WTC11 (cell line): ENCODE measurements at regions not wholly inside any gene's neighbourhood (a gene's known extent, or its start where the extent isn't known, plus 50 kb on each side); places are given as distances from the start of the nearest gene placed in this dataset.

Experiments
- CREB1 ChIP-seq: sonication (generic); formaldehyde crosslinking; IDR thresholded peaks from 2 replicates; pipeline ENCODE4 v1.8.0; 2023; ENCODE audit warnings: mild to moderate bottlenecking, missing genetic modification reagents
- GRHL2 ChIP-seq: fragments of 250-450 bp; sonication (Bioruptor Pico); IDR thresholded peaks from 2 replicates; pipeline ENCODE4 v1.8.0; 2022; ENCODE audit warnings: mild to moderate bottlenecking, moderate library complexity; ENCODE audit not compliant: insufficient replicate concordance, severe bottlenecking
- JAZF1 ChIP-seq: fragments of 250-450 bp; sonication (Bioruptor Pico); IDR thresholded peaks from 2 replicates; pipeline ENCODE4 v1.9.0; 2021; ENCODE audit warnings: moderate library complexity, mild to moderate bottlenecking, inconsistent platforms
- TF ChIP-seq, protein P1 (sequence below): sonication (generic); formaldehyde crosslinking; IDR thresholded peaks from 2 replicates; pipeline ENCODE4 v1.8.0; 2022; ENCODE audit warnings: mild to moderate bottlenecking, missing genetic modification reagents
- TF ChIP-seq, protein P2 (sequence below): fragments of 200-600 bp; IDR thresholded peaks from 2 replicates; pipeline ENCODE4 v1.8.0; 2022; ENCODE audit warnings: antibody characterized with exemption
- TF ChIP-seq, protein P3 (sequence below): sonication (generic); formaldehyde crosslinking; IDR thresholded peaks from 2 replicates; pipeline ENCODE4 v1.8.1; 2023; ENCODE audit warnings: mild to moderate bottlenecking, missing genetic modification reagents, moderate library complexity
- TF ChIP-seq, protein P4 (sequence below): sonication (generic); formaldehyde crosslinking; IDR thresholded peaks from 2 replicates; pipeline ENCODE4 v1.8.0; 2022; ENCODE audit warnings: mild to moderate bottlenecking, missing genetic modification reagents
- TF ChIP-seq, protein P5 (sequence below): sonication (generic); formaldehyde crosslinking; IDR thresholded peaks from 2 replicates; pipeline ENCODE4 v1.8.0; 2022; ENCODE audit warnings: mild to moderate bottlenecking, missing genetic modification reagents
- TF ChIP-seq, protein P6 (sequence below): sonication (generic); formaldehyde crosslinking; IDR thresholded peaks from 2 replicates; pipeline ENCODE4 v1.8.0; 2022; ENCODE audit warnings: missing genetic modification reagents

DNA sequence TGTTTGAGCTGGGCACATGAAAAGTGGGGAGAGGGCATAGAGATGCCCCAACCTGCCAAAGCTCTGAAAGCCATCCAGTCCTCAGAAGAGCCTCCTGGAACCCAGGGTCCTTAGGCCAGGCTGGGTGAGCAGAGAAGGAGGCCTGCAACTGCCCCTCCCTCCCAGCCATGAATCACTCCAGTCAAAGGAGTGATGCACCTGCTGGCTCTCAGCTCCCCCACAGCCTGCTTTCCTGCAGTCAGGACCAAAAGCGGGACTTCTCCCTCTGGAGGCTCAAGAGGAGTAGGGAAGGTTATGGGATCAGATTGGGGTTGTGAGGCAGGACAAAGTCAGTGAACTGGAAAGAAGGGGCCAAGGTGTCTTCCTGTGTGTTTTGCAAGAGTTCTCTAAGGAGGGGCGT lies 145.6 kb downstream of the TMEM132E start:
- TF ChIP-seq, protein P1, sequence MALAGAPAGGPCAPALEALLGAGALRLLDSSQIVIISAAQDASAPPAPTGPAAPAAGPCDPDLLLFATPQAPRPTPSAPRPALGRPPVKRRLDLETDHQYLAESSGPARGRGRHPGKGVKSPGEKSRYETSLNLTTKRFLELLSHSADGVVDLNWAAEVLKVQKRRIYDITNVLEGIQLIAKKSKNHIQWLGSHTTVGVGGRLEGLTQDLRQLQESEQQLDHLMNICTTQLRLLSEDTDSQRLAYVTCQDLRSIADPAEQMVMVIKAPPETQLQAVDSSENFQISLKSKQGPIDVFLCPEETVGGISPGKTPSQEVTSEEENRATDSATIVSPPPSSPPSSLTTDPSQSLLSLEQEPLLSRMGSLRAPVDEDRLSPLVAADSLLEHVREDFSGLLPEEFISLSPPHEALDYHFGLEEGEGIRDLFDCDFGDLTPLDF (CRISPR knock-in tag), result no peak
- TF ChIP-seq, protein P2, sequence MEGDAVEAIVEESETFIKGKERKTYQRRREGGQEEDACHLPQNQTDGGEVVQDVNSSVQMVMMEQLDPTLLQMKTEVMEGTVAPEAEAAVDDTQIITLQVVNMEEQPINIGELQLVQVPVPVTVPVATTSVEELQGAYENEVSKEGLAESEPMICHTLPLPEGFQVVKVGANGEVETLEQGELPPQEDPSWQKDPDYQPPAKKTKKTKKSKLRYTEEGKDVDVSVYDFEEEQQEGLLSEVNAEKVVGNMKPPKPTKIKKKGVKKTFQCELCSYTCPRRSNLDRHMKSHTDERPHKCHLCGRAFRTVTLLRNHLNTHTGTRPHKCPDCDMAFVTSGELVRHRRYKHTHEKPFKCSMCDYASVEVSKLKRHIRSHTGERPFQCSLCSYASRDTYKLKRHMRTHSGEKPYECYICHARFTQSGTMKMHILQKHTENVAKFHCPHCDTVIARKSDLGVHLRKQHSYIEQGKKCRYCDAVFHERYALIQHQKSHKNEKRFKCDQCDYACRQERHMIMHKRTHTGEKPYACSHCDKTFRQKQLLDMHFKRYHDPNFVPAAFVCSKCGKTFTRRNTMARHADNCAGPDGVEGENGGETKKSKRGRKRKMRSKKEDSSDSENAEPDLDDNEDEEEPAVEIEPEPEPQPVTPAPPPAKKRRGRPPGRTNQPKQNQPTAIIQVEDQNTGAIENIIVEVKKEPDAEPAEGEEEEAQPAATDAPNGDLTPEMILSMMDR, result no peak
- TF ChIP-seq, protein P3, sequence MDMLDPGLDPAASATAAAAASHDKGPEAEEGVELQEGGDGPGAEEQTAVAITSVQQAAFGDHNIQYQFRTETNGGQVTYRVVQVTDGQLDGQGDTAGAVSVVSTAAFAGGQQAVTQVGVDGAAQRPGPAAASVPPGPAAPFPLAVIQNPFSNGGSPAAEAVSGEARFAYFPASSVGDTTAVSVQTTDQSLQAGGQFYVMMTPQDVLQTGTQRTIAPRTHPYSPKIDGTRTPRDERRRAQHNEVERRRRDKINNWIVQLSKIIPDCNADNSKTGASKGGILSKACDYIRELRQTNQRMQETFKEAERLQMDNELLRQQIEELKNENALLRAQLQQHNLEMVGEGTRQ, result no peak
- TF ChIP-seq CREB1 (CRISPR knock-in tag) (no peak), GRHL2 (CRISPR knock-in tag) (no peak), JAZF1 (CRISPR knock-in tag) (no peak)
- TF ChIP-seq, protein P4, sequence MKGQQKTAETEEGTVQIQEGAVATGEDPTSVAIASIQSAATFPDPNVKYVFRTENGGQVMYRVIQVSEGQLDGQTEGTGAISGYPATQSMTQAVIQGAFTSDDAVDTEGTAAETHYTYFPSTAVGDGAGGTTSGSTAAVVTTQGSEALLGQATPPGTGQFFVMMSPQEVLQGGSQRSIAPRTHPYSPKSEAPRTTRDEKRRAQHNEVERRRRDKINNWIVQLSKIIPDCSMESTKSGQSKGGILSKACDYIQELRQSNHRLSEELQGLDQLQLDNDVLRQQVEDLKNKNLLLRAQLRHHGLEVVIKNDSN (CRISPR knock-in tag), result no peak
- TF ChIP-seq, protein P5, sequence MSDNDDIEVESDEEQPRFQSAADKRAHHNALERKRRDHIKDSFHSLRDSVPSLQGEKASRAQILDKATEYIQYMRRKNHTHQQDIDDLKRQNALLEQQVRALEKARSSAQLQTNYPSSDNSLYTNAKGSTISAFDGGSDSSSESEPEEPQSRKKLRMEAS (CRISPR knock-in tag), result no peak
- TF ChIP-seq, protein P6, sequence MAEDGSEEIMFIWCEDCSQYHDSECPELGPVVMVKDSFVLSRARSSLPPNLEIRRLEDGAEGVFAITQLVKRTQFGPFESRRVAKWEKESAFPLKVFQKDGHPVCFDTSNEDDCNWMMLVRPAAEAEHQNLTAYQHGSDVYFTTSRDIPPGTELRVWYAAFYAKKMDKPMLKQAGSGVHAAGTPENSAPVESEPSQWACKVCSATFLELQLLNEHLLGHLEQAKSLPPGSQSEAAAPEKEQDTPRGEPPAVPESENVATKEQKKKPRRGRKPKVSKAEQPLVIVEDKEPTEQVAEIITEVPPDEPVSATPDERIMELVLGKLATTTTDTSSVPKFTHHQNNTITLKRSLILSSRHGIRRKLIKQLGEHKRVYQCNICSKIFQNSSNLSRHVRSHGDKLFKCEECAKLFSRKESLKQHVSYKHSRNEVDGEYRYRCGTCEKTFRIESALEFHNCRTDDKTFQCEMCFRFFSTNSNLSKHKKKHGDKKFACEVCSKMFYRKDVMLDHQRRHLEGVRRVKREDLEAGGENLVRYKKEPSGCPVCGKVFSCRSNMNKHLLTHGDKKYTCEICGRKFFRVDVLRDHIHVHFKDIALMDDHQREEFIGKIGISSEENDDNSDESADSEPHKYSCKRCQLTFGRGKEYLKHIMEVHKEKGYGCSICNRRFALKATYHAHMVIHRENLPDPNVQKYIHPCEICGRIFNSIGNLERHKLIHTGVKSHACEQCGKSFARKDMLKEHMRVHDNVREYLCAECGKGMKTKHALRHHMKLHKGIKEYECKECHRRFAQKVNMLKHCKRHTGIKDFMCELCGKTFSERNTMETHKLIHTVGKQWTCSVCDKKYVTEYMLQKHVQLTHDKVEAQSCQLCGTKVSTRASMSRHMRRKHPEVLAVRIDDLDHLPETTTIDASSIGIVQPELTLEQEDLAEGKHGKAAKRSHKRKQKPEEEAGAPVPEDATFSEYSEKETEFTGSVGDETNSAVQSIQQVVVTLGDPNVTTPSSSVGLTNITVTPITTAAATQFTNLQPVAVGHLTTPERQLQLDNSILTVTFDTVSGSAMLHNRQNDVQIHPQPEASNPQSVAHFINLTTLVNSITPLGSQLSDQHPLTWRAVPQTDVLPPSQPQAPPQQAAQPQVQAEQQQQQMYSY (CRISPR knock-in tag), result no peak
